Endothelial cell of umbilical vein (primary cell): ENCODE measurements at regions not wholly inside any gene's neighbourhood (a gene's known extent, or its start where the extent isn't known, plus 50 kb on each side); places are given as distances from the start of the nearest gene placed in this dataset.
"Not testable (repeated sequence)": the region's sequence is repeated elsewhere in the genome, so short reads cannot be mapped to it uniquely, and the experiment has no call there.

Experiments
- EZH2 ChIP-seq: IDR thresholded peaks from 2 replicates; pipeline ENCODE4 v1.6.1; 2012; ENCODE audit warnings: borderline replicate concordance, low read depth, mild to moderate bottlenecking, moderate library complexity, low read length, inconsistent platforms; ENCODE audit not compliant: severe bottlenecking
- FOS ChIP-seq: IDR thresholded peaks from 2 replicates; pipeline ENCODE4 v1.6.1; 2011; ENCODE audit warnings: mild to moderate bottlenecking, low read length, moderate library complexity, borderline replicate concordance; ENCODE audit not compliant: insufficient read depth
- GATA2 ChIP-seq: IDR thresholded peaks from 2 replicates; pipeline ENCODE4 v1.7.0; 2011; ENCODE audit warnings: low read depth, mild to moderate bottlenecking, moderate library complexity, mixed read lengths, low read length; ENCODE audit not compliant: insufficient read length, insufficient read depth
- POLR2A ChIP-seq: IDR thresholded peaks from 2 replicates; pipeline ENCODE4 v1.6.1; 2012; ENCODE audit warnings: low read depth, mild to moderate bottlenecking, control low read depth, low read length
- POLR2AphosphoS5 ChIP-seq: IDR thresholded peaks from 2 replicates; pipeline ENCODE4 v1.6.1; 2012; ENCODE audit warnings: low read depth, mild to moderate bottlenecking, control low read depth, low read length, moderate library complexity; ENCODE audit not compliant: insufficient read depth
- TF ChIP-seq, protein P1 (sequence below), 2 donors: IDR thresholded peaks; 1 replicate in 1 of 2; 2 replicates in 1 of 2; pipeline ENCODE4 v1.5.1; 2011; ENCODE audit warnings: low read length in 2 of 2, mild to moderate bottlenecking in 2 of 2, moderate library complexity in 2 of 2, control low read depth in 1 of 2, inconsistent platforms in 1 of 2, low read depth in 1 of 2; ENCODE audit not compliant: insufficient read depth in 1 of 2; ENCODE audit errors: extremely low read depth in 1 of 2
- TF ChIP-seq, protein P2 (sequence below): IDR thresholded peaks from 2 replicates; pipeline ENCODE4 v1.6.1; 2011; ENCODE audit not compliant: insufficient read depth, insufficient read length

- TF ChIP-seq, protein P1, sequence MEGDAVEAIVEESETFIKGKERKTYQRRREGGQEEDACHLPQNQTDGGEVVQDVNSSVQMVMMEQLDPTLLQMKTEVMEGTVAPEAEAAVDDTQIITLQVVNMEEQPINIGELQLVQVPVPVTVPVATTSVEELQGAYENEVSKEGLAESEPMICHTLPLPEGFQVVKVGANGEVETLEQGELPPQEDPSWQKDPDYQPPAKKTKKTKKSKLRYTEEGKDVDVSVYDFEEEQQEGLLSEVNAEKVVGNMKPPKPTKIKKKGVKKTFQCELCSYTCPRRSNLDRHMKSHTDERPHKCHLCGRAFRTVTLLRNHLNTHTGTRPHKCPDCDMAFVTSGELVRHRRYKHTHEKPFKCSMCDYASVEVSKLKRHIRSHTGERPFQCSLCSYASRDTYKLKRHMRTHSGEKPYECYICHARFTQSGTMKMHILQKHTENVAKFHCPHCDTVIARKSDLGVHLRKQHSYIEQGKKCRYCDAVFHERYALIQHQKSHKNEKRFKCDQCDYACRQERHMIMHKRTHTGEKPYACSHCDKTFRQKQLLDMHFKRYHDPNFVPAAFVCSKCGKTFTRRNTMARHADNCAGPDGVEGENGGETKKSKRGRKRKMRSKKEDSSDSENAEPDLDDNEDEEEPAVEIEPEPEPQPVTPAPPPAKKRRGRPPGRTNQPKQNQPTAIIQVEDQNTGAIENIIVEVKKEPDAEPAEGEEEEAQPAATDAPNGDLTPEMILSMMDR (IDR thresholded peaks at IDR 0.05; ENCODE audit: extremely low read depth in 1 of 2, insufficient read depth in 1 of 2, low read depth in 1 of 2, low read length in 2 of 2), result not testable (repeated sequence)
- not testable (repeated sequence) for TF ChIP-seq POLR2A, POLR2AphosphoS5, EZH2, GATA2, FOS
- TF ChIP-seq, protein P2, sequence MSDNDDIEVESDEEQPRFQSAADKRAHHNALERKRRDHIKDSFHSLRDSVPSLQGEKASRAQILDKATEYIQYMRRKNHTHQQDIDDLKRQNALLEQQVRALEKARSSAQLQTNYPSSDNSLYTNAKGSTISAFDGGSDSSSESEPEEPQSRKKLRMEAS, result not testable (repeated sequence)
Observed at GRCh38 chr12:31179627-31180237, 106.1 kb downstream of the DDX11 start.
